NCI-H345 treated with DMSO at 0.1 percent for 48 hours (cell line): ENCODE measurements at regions not wholly inside any gene's neighbourhood (a gene's known extent, or its start where the extent isn't known, plus 50 kb on each side); places are given as distances from the start of the nearest gene placed in this dataset.
"Not testable (repeated sequence)": the region's sequence is repeated elsewhere in the genome, so short reads cannot be mapped to it uniquely, and the experiment has no call there.

Source experiments
- DNase-seq: peaks from one replicate; lab custom pipeline; 2025; ENCODE audit not compliant: unreplicated experiment; lab: John Stamatoyannopoulos, UW

DNA sequence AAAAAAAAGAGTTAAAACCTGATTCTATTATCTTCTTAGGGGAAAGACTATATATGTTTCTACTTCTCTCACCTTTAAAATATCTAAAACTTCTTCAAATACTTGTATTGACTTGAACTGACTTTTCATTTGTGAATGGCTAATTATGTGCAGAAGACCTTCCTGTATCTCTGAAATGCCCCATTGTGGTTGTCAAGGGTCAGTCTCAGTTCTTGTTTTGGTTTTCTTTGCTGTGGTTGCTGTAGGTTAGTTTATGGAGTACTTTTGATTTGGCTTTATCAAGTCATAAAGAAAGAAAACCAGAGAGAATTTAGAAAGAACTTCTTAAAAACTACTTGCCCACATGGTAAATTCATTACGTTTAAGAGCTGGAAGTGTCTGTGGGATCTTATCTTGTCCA is 345.3 kb upstream of the POU1F1 start:
- DNase-seq = no peak

GRCh38 chr3:87615506-87615905 is 339.1 kb upstream of the POU1F1 start:
- no peak for DNase-seq

DNA sequence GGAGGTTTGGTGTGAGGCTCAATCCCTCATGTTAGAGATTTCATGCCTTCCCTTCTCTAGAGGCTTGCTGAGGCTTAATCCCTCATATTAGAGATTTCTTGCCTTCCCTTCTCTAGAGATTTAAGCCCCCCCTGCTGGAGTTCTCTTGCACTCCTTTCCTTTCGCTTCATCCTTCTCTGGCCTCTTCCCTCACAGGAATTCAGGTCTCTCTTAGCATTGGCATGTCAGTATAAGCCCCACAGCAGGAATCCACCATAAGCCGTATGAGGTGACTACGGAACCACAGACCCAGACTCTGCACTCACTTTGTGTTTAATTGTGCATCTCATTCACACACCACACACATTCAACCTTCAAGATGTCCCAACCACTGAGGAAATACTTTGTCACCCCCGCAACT is 338.6 kb upstream of the POU1F1 start:
- no peak for DNase-seq

DNA sequence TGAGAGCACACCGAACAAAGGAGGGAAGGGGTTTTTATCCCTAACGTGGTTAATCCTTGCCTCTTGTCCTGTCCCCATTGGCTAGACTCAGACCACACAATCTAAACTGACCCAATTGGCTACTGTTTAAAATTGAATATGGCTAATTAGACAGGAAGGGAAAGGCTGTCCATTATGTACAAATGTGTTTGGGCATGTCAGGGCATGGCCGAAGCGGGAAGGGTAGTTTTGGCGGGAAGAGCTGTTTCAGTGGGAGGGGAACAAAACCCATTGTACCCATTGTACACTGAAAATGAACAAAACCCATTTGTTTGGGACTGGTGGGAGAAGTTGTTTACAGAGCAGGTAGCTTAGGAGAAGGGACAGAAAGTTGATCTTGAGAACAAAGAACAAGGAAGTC is 330.9 kb upstream of the POU1F1 start:
- no peak for DNase-seq

DNA sequence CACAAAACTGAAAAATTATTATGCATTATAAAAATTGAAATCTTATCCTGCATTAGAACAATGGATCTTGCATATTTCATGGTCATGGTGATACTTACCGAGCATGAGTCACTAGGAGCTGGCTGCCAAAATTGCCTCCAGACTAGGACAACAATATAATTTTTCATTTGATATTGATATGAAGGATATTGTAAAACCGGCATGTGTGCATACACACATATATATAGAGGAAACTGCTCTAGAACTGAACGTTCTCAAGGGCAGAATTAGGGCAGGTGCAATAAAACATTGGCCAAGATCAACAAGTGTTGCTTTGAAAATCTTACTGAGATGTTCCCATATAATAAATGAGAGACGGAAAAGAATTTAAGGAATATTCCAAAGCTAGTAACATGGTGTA is 319.4 kb upstream of the POU1F1 start:
- DNase-seq = no peak

DNA sequence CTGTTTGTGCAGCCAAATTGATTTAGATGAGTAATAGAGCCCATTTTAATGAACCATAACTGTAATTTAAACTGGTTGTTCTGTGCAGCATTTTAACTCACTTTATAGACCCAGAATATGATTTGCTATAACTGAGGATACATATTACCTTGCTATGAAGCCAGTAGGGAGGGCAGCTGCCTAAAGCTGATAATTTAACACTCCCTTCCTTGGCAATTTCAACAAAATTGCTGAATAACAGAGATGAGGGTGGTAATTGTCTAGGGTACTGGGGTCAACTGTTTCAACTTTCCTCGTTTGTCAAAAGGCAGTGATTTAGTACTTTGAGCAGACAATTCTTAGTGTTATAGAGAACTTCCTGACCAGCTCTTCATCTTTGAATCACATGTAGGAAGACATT is 304.9 kb upstream of the POU1F1 start:
- DNase-seq = no peak

GRCh38 chr3:87576752-87577151 is 300.4 kb upstream of the POU1F1 start:
- no peak for DNase-seq

DNA sequence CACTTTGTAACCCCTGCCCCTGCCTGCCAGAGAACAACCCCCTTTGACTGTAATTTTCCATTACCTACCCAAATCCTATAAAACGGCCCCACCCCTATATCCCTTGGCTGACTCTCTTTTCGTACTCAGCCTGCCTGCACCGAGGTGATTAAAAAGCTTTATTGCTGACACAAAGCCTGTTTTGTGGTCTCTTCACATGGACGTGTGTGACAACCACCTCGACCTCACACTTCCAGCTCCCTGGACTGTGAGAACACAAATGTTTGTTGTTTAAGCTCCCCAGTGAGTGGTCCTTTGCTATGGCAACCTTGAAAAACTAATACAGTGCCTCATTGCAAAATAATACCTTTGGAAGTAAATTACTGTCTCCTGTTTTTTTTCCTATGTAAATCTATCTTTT is 299.2 kb upstream of the POU1F1 start:
- DNase-seq = no peak

DNA sequence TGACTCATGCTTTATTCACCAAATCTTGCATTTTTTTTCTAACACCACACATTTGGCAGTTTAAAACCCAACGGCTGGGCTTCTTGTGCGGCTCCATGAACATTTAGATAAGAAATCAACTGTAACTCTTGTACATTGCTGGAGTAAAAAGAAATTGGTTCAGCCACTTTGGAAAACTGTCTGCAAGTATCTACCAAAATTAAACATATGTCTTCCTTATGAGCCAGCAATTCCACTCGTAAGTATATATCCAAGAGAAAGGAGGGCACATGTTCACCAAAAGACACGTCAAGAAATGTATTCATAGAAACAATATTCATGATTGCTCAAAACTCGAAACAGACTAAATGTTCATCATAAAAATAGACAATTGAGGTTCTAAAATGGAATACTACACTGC is 291.9 kb upstream of the POU1F1 start:
- DNase-seq = no peak

DNA sequence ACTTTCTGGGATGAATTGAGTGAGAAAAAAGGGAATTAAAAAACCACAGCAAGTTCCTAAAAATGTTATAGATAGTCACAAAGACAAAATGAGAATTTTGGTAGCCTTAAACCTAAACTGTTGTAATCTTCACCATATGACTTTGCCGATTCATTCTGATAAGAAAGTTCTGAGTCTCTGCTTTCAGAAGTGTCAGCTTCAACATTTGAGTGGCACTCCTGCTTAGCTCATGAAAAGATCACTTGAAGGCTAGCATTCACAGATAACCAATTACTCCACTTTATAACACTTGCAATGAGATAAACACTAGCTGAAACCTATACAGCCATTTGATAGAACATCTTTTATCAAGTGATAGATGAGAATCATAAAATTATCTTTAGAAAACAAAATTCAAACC is 288.1 kb upstream of the POU1F1 start:
- DNase-seq = no peak

- DNase-seq = no peak
These were observed 287.3 kb upstream of the POU1F1 start for GRCh38 chr3:87563712-87564111.

GRCh38 chr3:87558492-87558891 is 282.1 kb upstream of the POU1F1 start:
- no peak for DNase-seq

DNA sequence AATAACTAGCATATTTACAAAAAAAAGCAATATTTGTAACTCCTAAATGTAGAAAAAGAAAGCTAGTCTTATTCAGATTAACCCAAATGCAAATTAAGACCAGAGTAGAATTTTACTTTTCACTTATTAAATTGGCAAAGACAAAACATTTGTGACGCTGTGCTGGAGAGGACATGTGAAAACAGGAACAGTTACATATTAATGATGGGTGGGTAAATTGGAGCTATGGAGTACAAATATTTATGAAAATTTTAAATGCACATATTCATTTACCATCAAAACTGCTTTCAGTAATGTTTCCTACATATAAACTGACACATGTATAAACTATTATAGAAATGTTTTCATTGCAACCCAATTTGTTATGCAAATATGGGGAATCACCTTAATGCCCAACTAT is 278.9 kb upstream of the POU1F1 start:
- no peak for DNase-seq

DNA sequence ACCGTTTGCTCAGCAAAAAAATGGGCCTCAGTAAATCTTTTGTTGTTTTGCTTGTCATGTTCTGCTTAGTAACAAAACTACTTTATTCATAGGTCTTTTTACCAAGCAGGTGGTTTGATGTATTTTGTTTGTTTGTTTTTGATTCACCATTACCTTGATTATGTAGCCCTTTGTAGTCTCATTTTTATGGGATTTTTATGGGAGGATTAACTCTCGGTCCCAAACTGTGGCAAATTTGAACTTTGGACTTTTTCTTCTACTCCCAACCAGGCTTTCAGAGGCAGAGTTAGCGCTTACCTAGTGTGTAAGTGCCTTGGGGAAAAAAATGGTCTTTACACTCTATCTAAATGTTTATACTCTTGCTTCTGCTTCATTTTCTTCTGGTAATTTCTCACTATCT is 276.7 kb upstream of the POU1F1 start:
- no peak for DNase-seq

DNA sequence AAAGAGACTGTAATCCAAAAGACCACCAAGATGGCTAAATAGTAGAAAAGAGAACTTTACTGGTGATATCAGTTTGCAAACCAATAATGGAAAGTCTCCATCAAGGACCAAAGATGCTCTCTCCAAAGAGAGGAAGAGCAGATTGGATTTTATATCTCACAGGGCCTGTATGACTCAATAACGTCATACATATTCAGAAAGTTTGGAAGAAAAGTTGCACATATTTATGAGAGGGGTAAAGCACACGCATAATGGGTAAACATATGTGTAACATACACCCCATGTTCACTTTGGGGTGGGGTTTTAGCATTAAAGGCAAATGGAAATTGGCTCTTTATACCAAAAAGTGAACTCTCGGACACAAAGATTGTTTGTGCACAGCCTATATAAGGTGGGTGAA is 274.5 kb upstream of the POU1F1 start:
- DNase-seq = no peak

- no peak for DNase-seq
These were observed 272.8 kb upstream of the POU1F1 start for GRCh38 chr3:87549208-87549607.

DNA sequence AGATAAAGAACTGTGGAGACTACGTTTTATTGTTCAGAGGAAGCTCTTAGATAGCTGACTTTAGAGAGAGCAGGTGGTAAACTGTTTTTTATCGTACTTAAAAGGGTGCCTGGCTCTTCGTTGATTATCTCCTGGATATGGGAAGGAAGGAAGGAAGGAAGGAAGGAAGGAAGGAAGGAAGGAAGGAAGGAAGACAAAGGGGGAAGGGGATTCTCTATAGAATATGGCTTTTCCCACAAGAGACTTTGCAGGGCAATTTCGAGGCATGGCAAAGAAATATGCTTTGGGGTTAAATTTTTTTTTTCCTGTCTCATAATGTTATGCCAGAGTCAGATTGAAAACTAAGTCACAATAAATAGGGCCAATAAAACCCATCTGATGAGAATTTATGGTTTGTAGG is 271.9 kb upstream of the POU1F1 start:
- DNase-seq = no peak

DNA sequence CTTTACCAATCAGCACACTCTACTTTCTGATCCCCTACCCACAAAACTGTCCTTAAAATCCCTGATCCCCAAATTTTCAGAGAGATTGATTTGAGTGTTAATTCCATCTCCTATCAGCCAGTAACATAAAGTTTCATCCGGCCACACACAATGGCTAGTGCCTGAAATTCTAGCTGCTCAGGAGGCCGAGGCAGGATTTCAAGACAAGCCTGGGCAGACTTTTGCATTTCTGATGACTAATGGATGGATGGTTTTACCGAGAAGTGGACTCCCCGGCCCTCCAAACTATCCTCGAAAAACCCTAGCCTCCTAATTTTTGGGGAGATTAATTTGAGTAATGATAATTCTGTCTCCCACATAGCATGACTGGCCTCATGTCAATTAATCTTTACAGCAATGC is 269.8 kb upstream of the POU1F1 start:
- DNase-seq = no peak

- DNase-seq = not testable (repeated sequence)
These were observed 267.0 kb upstream of the POU1F1 start for GRCh38 chr3:87543408-87543807.

DNA sequence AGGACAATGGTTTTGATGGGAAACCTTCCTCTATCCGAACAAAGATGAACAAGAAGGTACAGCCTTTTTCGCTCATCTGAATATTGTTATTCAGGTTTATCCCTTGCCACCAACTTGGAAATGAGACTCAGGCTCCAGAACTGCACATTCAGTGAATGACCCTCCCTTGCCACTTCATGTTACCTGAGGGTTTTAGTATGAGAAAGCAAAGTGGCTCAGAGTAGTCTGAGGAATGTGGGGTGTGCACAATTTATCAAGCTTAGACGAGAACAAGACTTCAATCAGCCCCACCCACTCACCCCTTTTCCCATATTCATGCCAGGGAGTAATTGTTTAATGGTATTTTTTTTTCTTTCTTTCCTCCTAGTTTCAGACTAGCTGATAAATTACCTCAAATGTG is 265.3 kb upstream of the POU1F1 start:
- DNase-seq = no peak

DNA sequence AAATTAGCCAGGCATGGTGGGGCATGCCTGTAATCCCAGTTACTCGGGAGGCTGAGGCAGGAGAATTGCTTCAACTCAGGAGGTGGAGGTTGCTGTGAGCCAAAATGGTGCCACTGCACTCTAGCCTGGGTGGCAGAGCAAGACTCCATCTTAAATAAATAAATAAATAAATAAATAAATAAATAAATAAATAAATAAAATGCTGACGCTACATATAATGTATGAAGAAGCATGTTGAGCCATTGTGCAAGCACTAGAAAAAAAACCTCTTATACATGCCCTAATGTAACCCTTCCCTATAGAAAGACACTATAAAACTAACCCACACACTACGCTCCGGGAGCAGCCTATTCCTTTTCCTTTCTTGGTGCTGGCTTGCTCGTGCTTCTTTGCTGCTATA is 262.3 kb upstream of the POU1F1 start:
- DNase-seq = not testable (repeated sequence)

- no peak for DNase-seq
These were observed 233.0 kb upstream of the POU1F1 start for GRCh38 chr3:87509401-87509800.

- no peak for DNase-seq
These were observed 232.5 kb upstream of the POU1F1 start for GRCh38 chr3:87508921-87509320.

DNA sequence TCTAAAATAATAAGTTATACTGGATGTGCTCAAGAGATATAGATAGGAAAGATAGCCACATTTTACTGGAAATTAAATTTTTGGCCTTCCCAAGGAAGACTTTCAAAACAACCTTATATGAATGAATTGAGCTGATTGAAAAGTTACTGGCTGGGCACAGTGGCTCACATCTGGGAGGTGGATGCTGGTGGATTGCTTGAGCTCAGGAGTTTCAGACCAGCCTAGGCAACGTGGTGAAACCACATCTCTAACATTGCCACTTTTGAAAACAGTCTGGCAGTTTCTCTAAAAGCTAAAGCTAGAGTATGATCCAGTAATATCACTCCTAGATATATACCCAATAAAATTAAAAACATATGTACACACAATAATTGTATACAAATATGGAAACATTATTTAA is 231.4 kb upstream of the POU1F1 start:
- DNase-seq = no peak
